Astrocyte of the spinal cord (primary cell): ENCODE measurements at regions not wholly inside any gene's neighbourhood (a gene's known extent, or its start where the extent isn't known, plus 50 kb on each side); places are given as distances from the start of the nearest gene placed in this dataset.

Experiments
- DNase-seq: peaks from one replicate; pipeline ENCODE4 v3.0.0; 2011; ENCODE audit warnings: low read depth, low spot score
- H3K4me3 ChIP-seq: 2 replicates; pipeline ENCODE4 v1.5.1; 2011; ENCODE audit warnings: low read depth, mild to moderate bottlenecking, low read length, moderate library complexity
- CTCF ChIP-seq: IDR thresholded peaks from 2 replicates; pipeline ENCODE4 v1.5.1; 2012; ENCODE audit warnings: low read depth, mild to moderate bottlenecking, low read length, inconsistent platforms
- in situ Hi-C: cut with HindIII; loops from 2 replicates; pipeline ENCODE4 v1.10.0; 2017; ENCODE audit warnings: low sequenced_read_pairs

- no peak for TF ChIP-seq CTCF
- no peak for DNase-seq
- in situ Hi-C loops: no loop called here
- no peak overlapping the region for H3K4me3 ChIP-seq
Observed at GRCh38 chr5:67347821-67348220, 151.2 kb upstream of the CD180 start.

GRCh38 chr5:67346611-67347010 lies 150.0 kb upstream of the CD180 start:
- TF ChIP-seq CTCF: no peak
- no peak overlapping the region for H3K4me3 ChIP-seq
- in situ Hi-C loops: no loop called here
- DNase-seq: no peak

- no peak overlapping the region for H3K4me3 ChIP-seq
- no peak for TF ChIP-seq CTCF
- DNase-seq: no peak
- in situ Hi-C loops: no loop called here
Observed at GRCh38 chr5:67344870-67345269, 148.3 kb upstream of the CD180 start.

GRCh38 chr5:67343835-67344234 lies 147.2 kb upstream of the CD180 start:
- in situ Hi-C loops: no loop called here
- DNase-seq: no peak
- H3K4me3 ChIP-seq: no peak overlapping the region
- no peak for TF ChIP-seq CTCF

GRCh38 chr5:67341478-67341877 lies 144.9 kb upstream of the CD180 start:
- TF ChIP-seq CTCF: no peak
- DNase-seq: no peak
- in situ Hi-C loops: no loop called here
- H3K4me3 ChIP-seq: no peak overlapping the region

GRCh38 chr5:67339219-67339767 lies 142.7 kb upstream of the CD180 start:
- no peak for TF ChIP-seq CTCF
- H3K4me3 ChIP-seq: no peak overlapping the region
- in situ Hi-C loops: no loop called here
- DNase-seq: no peak

GRCh38 chr5:67338421-67338820 lies 141.8 kb upstream of the CD180 start:
- in situ Hi-C loops: no loop called here
- H3K4me3 ChIP-seq: no peak overlapping the region
- DNase-seq: no peak
- TF ChIP-seq CTCF: no peak
